GM03348 (cell line): ENCODE measurements at regions not wholly inside any gene's neighbourhood (a gene's known extent, or its start where the extent isn't known, plus 50 kb on each side); places are given as distances from the start of the nearest gene placed in this dataset.
A peak's percentile ranks its signal among the peaks of the same experiment; 100 is the strongest.

Experiments
- DNase-seq: peaks from one replicate; pipeline ENCODE4 v3.0.0; 2012; ENCODE audit warnings: low spot score

GRCh38 chr3:193780810-193781478 lies 187.9 kb downstream of the OPA1 start:
- peak; percentile 94 for DNase-seq

- no peak for DNase-seq
These were observed 189.3 kb downstream of the OPA1 start for GRCh38 chr3:193782276-193782647.

GRCh38 chr3:193782747-193783146 lies 189.7 kb downstream of the OPA1 start:
- no peak for DNase-seq

GRCh38 chr3:193783166-193783896 lies 190.3 kb downstream of the OPA1 start:
- no peak for DNase-seq

- no peak for DNase-seq
These were observed 191.8 kb downstream of the OPA1 start for GRCh38 chr3:193784822-193785221.

GRCh38 chr3:193787496-193787870 lies 194.5 kb downstream of the OPA1 start:
- no peak for DNase-seq

- DNase-seq = peak; percentile 88
These were observed 195.4 kb downstream of the OPA1 start for GRCh38 chr3:193788189-193788991.

GRCh38 chr3:193789455-193789854 lies 196.4 kb downstream of the OPA1 start:
- DNase-seq = no peak

- no peak for DNase-seq
These were observed 197.3 kb downstream of the OPA1 start for GRCh38 chr3:193790086-193790990.

GRCh38 chr3:193791041-193792032 lies 198.3 kb downstream of the OPA1 start:
- no peak for DNase-seq

GRCh38 chr3:193793123-193793522 lies 200.1 kb downstream of the OPA1 start:
- no peak for DNase-seq

- no peak for DNase-seq
These were observed 201.2 kb downstream of the OPA1 start for GRCh38 chr3:193794002-193794881.

- DNase-seq = no peak
These were observed 202.2 kb downstream of the OPA1 start for GRCh38 chr3:193795062-193795690.

GRCh38 chr3:193796089-193796488 lies 203.1 kb downstream of the OPA1 start:
- no peak for DNase-seq

- no peak for DNase-seq
These were observed 204.6 kb downstream of the OPA1 start for GRCh38 chr3:193797566-193797965.

- DNase-seq = no peak
These were observed 205.0 kb downstream of the OPA1 start for GRCh38 chr3:193798051-193798450.

GRCh38 chr3:193800138-193801043 lies 207.4 kb downstream of the OPA1 start:
- DNase-seq = no peak

- DNase-seq = no peak
These were observed 208.1 kb downstream of the OPA1 start for GRCh38 chr3:193801097-193801496.
